ENCODE measurements at regions not wholly inside any gene's neighbourhood (a gene's known extent, or its start where the extent isn't known, plus 50 kb on each side); places are given as distances from the start of the nearest gene placed in this dataset.

GRCh38 chr3:164233951-164234350 lies 844.3 kb downstream of the SI start:
- WGBS (ENCODE audit: insufficient coverage, low coverage, low lambda C conversion rate, missing lambda C conversion rate): 32% methylated on average over 2 of the region's 2 CpGs
- intact Hi-C loops (cut with DNase I): no loop called here
- no peak for ATAC-seq
- Histone ChIP-seq H3K9me3 (no peaks in the 10 kb centered on the region), H3K4me1 (no peaks in the 10 kb centered on the region), H3K4me3 (no peak overlapping the region), H3K36me3 (no peaks in the 10 kb centered on the region), H3K27ac (no peak overlapping the region), H3K27me3 (no peaks in the 10 kb centered on the region)
- TF ChIP-seq CTCF (IDR thresholded peaks at IDR 0.05): no peak
- no peak for TF ChIP-seq POLR2A (IDR thresholded peaks at IDR 0.05)
- no peak for DNase-seq

- H3K36me3 ChIP-seq: no peaks in the 10 kb centered on the region
- no peaks in the 10 kb centered on the region for H3K9me3 ChIP-seq
- H3K27me3 ChIP-seq: no peaks in the 10 kb centered on the region
- no peak for DNase-seq
- ATAC-seq: no peak
- no peak for TF ChIP-seq CTCF (IDR thresholded peaks at IDR 0.05)
- 91% methylated on average over 1 of the region's 1 CpG for WGBS (ENCODE audit: insufficient coverage, low coverage, low lambda C conversion rate, missing lambda C conversion rate)
- no peak overlapping the region for H3K4me3 ChIP-seq
- H3K27ac ChIP-seq: no peak overlapping the region
- intact Hi-C loops (cut with DNase I): no loop called here
- no peaks in the 10 kb centered on the region for H3K4me1 ChIP-seq
These were observed 846.6 kb downstream of the SI start for GRCh38 chr3:164231718-164232117.

- DNase-seq (no peak), ATAC-seq (no peak)
- Histone ChIP-seq H3K27ac (no peak overlapping the region), H3K36me3 (no peaks in the 10 kb centered on the region), H3K9me3 (no peaks in the 10 kb centered on the region), H3K4me3 (no peak overlapping the region), H3K4me1 (no peaks in the 10 kb centered on the region), H3K27me3 (no peaks in the 10 kb centered on the region)
- WGBS (ENCODE audit: insufficient coverage, low coverage, low lambda C conversion rate, missing lambda C conversion rate): 56% methylated on average over 3 of the region's 3 CpGs
- intact Hi-C loops (cut with DNase I): no loop called here
- TF ChIP-seq CTCF (IDR thresholded peaks at IDR 0.05) (no peak), POLR2A (IDR thresholded peaks at IDR 0.05) (no peak)
These were observed 847.8 kb downstream of the SI start for GRCh38 chr3:164230385-164231094.

GRCh38 chr3:164224126-164224525 lies 854.2 kb downstream of the SI start:
- 0% methylated on average over 1 of the region's 1 CpG for WGBS (ENCODE audit: insufficient coverage, low coverage, low lambda C conversion rate, missing lambda C conversion rate)
- H3K36me3 ChIP-seq: no peaks in the 10 kb centered on the region

More at GRCh38 chr3:164224126-164224525, 854.2 kb downstream of the SI start:
- intact Hi-C loops (cut with DNase I): no loop called here
- TF ChIP-seq CTCF (IDR thresholded peaks at IDR 0.05) (no peak), POLR2A (IDR thresholded peaks at IDR 0.05) (no peak)
- Histone ChIP-seq H3K4me1 (no peaks in the 10 kb centered on the region), H3K27ac (no peak overlapping the region), H3K4me3 (no peak overlapping the region), H3K27me3 (no peaks in the 10 kb centered on the region), H3K9me3 (no peaks in the 10 kb centered on the region)
- no peak for DNase-seq
- no peak for ATAC-seq
